ENCODE measurements at regions not wholly inside any gene's neighbourhood (a gene's known extent, or its start where the extent isn't known, plus 50 kb on each side); places are given as distances from the start of the nearest gene placed in this dataset.

GRCh38 chr2:84026818-84027217 lies 432.3 kb downstream of the SUCLG1 start:
- TF ChIP-seq, protein P1, sequence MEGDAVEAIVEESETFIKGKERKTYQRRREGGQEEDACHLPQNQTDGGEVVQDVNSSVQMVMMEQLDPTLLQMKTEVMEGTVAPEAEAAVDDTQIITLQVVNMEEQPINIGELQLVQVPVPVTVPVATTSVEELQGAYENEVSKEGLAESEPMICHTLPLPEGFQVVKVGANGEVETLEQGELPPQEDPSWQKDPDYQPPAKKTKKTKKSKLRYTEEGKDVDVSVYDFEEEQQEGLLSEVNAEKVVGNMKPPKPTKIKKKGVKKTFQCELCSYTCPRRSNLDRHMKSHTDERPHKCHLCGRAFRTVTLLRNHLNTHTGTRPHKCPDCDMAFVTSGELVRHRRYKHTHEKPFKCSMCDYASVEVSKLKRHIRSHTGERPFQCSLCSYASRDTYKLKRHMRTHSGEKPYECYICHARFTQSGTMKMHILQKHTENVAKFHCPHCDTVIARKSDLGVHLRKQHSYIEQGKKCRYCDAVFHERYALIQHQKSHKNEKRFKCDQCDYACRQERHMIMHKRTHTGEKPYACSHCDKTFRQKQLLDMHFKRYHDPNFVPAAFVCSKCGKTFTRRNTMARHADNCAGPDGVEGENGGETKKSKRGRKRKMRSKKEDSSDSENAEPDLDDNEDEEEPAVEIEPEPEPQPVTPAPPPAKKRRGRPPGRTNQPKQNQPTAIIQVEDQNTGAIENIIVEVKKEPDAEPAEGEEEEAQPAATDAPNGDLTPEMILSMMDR (IDR thresholded peaks at IDR 0.05) = no peak
- TF ChIP-seq EP300 (IDR thresholded peaks at IDR 0.05) (no peak), POLR2A (IDR thresholded peaks at IDR 0.05) (no peak), POLR2AphosphoS5 (IDR thresholded peaks at IDR 0.05) (no peak)

Data from upper lobe of left lung (tissue), 4 donors.